ENCODE measurements at regions not wholly inside any gene's neighbourhood (a gene's known extent, or its start where the extent isn't known, plus 50 kb on each side); places are given as distances from the start of the nearest gene placed in this dataset.
"Not testable (repeated sequence)": the region's sequence is repeated elsewhere in the genome, so short reads cannot be mapped to it uniquely, and the experiment has no call there.

DNA sequence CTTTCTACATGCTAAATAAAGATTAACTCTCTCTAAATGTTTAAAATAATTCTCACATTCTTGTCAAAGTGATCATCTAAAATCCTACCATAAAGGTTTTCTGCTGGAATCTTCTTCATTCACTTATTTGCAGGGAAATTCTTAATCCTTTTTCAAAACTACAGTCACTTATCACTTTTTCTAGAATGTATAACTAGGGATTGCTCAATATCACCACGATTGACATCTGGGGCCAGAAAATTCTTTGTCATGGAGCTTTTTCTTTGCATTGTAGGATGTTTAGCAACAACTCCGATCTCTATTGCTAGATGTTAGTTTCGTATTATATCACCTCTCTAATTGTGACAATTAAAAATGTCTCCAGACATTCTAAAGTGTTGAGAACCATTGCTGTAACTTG, 344.9 kb upstream of the PIK3R1 start:
- DNase-seq, result no peak

DNA sequence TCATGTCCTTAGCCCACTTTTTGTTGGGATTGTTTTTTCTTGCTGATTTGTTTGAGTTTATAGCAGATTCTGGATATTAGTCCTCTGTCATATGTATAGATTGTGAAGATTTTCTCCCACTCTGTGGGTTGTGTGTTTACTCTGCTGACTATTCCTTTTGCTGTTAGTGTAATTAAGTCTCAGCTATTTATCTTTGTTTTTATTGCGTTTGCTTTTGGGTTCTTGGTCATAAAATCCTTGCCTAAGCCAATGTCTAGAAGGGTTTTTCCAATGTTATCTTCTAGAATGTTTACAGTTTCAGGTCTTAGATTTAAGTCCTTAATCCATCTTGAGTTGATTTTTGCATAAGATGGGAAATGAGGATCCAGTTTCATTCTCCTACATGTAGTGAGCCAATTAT, 351.2 kb upstream of the PIK3R1 start:
- not testable (repeated sequence) for DNase-seq

DNA sequence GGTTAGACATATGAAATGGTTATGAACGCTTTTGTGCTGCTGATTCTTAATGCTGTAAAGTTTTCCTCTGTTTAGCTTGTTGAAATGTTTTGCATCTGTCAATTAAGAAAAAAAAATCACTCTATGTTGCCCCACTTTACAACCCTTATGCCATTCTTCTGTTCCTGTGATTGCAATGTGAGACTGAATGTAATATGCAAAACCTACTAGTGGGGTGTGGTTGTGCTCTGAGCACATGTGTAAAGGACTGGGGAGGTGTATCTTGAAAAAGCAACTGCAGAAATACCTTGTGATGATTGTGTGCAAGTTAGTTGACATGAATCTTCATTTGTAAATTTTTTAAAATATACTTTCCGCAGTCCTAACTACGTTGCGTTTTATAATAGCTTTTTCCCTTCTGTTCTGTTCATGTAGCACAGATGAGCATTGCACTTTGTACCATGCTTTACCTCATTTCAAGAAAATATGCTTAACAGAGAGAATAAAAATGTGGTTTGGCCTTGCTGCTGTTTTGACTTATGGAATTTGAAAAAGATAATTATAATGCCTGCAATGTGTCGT, 357.0 kb upstream of the PIK3R1 start:
- DNase-seq, result no peak

DNA sequence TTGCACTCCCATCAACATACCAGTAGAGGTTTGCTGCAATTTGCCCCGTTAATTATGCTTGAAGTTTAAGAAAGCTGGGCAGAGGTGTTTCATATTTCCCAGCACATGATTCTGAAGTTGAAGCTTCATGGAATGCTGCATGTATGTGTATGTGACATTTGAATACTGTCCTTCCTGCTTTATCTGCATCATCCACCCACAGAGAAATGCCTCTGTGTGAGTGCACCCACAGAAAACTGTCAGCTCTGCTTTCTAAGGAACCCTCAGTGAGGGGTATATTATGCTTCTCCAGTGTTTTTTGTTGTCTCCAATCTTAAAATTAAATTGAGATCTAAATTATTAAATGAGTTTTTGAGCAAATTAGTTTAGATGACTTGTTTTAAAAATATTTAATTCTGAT, 358.1 kb upstream of the PIK3R1 start:
- no peak for DNase-seq

GRCh38 chr5:67855523-67855922, 360.0 kb upstream of the PIK3R1 start:
- DNase-seq, result no peak

DNA sequence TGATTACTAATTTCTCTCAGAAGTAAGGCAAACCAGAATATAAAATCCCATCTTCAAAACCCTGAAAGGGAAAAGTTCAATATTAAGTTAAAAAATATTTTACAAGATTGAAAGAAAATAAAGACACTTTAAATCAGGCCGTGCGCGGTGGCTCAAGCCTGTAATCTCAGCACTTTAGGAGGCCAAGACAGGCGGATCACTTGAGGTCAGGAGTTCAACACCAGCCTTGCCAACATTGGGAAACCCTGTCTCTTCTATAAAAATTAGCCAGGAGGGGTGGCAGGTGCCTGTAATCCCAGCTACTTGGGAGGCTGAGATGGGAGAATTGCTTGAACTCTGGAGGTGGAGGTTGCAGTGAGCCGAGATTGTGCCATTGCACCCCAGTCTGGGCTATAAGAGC, 364.6 kb upstream of the PIK3R1 start:
- not testable (repeated sequence) for DNase-seq

DNA sequence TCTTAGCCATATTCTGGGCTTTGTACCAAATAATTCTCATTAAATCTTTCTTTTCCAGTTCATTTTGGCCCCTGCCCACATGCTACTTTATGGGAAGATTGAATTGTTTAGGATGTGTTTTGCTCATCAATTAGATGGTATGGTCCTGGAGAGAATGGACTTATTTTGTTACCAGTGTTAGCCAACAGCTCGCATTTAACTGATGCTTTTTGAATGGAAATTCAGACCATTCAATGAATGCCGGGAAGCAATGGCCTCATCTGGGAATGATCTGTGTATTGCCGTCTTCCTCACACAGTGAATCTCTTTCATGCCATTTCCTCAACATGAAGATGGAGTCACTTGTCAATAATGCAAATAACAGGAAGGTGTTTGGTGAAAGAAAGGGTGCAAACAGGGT, 370.6 kb upstream of the PIK3R1 start:
- no peak for DNase-seq

- no peak for DNase-seq
Observed at GRCh38 chr5:67842806-67843205, 372.8 kb upstream of the PIK3R1 start.

GRCh38 chr5:67837225-67837624, 378.3 kb upstream of the PIK3R1 start:
- not testable (repeated sequence) for DNase-seq

GRCh38 chr5:67836496-67836895, 379.1 kb upstream of the PIK3R1 start:
- DNase-seq, result not testable (repeated sequence)

DNA sequence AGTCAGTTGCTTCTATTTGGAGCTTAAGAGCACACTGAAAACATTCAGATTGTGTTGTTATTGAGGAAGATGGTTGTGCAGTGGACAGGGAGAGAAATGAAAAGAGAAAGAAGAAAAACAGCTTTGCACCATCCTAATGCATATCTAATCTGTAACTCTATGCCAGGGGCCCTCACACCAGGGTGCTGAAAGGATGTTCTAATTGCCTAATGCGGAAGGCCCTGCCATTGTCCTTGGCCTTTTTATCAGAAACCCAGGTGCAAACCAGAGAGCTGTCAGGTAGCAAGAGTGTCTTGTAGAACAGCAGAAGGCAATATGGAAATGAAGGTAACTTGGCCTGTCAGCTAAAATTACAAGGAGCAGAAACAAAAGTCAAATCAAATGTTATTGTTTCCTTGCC, 384.5 kb upstream of the PIK3R1 start:
- no peak for DNase-seq

GRCh38 chr5:67827541-67827940, 388.0 kb upstream of the PIK3R1 start:
- DNase-seq, result no peak

DNA sequence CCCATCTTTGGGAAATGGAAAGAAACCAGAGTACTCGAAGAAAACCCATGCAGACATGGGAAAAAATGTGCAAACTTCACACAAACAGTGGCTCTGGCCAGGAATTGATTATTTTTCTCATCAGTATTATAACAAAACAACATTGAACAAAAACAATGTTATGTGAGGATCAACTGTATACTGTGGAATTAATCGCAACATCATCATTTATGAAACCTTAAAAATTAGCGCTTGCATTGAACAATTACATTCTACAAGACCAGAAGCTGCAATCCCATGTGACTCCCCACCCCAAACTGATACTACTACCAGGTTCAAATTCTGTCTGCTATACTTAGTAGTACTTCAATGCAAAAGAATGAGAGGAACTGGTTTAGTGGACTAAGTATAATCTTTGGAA, 390.7 kb upstream of the PIK3R1 start:
- no peak for DNase-seq

- no peak for DNase-seq
Observed at GRCh38 chr5:67817652-67818051, 397.9 kb upstream of the PIK3R1 start.

DNA sequence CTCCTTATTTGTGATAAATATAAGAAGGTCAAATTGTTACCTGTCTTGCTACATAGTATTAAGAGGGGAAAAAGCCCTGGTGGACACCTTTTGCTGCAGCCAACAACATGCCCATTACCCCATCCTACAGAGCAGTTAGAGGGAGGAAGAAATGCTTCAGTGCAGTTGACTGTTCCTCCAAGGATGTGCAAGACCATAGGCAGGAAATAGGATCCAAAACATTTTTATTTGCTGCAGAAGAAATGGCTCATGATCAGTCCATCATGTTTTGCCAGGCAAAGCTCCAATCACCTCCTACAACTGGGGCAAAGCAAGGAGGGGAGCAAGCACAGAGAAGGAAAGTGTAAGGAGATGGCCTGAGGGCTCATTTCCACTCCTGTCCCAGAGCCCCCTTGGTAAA, 399.1 kb upstream of the PIK3R1 start:
- no peak for DNase-seq

- no peak for DNase-seq
Observed at GRCh38 chr5:67815455-67816391, 399.8 kb upstream of the PIK3R1 start.

GRCh38 chr5:67814569-67815311, 400.8 kb upstream of the PIK3R1 start:
- DNase-seq, result no peak

- no peak for DNase-seq
Observed at GRCh38 chr5:67813877-67814539, 401.5 kb upstream of the PIK3R1 start.

DNA sequence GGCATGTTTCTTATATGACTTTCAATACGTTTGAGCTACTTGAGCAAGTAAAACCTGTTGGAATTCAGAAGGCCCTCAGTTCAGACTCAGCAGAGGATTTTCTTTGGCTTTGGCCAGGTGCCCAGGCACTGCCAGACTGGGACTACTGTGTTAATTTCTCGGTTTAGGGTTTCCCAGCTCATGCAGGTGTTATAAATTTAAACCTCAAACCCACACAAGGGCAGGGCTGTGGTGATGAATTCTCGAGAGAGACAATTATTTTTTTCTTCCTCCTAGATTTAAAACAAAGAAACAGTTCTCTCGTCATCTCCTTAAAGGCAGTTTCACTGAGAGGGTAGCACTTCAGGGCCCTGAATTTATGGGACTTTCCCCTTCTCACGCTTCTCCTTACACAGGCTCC, 406.0 kb upstream of the PIK3R1 start:
- DNase-seq, result no peak

DNA sequence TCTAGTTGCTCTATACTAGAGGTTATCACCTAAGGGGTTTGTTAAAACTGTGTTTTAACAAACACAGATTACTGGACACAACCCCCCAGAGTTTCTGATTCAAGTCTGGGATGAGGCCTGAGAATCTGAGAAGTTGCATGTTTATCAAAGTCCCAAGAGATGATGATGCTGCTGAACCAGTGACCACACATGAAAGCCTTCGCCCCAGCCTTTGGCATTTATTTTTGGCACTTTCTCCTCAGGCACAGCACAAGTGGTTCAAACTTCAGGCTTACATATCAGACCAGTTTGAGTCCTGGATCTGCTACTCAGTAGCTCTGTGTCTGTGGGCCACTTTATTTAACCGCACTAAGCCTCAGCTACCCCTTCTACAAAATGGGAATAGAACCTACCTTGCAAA, 407.2 kb upstream of the PIK3R1 start:
- no peak for DNase-seq

- DNase-seq, result no peak
Observed at GRCh38 chr5:67807439-67807888, 408.1 kb upstream of the PIK3R1 start.

GRCh38 chr5:67806654-67807438, 408.7 kb upstream of the PIK3R1 start:
- no peak for DNase-seq
